ENCODE measurements at regions not wholly inside any gene's neighbourhood (a gene's known extent, or its start where the extent isn't known, plus 50 kb on each side); places are given as distances from the start of the nearest gene placed in this dataset.

DNA sequence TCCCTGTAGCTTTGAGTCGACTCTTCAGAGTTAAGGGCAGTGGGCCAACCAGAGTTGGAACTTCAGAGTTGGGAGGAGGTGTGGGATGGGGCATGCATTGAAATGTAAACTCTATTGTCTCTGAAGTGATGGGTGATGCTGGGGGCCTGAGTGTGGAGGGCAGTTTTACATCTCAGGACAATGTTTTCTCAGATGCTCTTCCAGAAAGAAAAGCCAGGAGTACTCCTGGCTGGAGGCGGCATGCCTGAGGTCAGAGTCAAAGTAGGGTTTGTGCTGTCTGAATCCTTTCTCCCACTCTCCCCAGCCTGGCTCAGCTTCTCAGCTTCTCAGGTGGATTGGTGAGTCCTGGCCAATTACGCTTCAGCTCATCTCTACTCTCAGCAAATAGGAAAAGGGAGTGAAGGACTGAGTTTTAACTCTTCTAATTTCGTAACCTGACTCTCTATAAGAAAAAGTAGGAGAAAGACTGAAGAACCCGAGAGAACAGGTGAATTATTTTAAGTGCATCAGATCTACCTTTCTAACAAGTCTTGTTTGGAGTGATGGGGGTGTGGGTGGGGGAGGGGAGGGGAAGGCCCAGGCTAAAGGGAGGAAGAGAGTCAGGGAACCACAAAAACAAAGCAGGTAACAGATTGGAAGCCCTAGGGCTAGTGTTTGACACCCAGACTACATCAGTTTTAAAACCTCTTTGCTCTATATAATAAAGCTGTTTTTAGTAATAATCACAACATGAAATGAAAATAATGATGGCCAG, 107.5 kb upstream of the PELI1 start:
- TF ChIP-seq POLR2A (IDR thresholded peaks at IDR 0.05; ENCODE audit: low read depth, low read length) = no peak
- TF ChIP-seq TAF1 (IDR thresholded peaks at IDR 0.05; ENCODE audit: low read depth, low read length) = no peak
- no peak for TF ChIP-seq POLR2AphosphoS5 (IDR thresholded peaks at IDR 0.05; ENCODE audit: low read depth, low read length)
